Body of pancreas (tissue), 4 donors: ENCODE measurements at regions not wholly inside any gene's neighbourhood (a gene's known extent, or its start where the extent isn't known, plus 50 kb on each side); places are given as distances from the start of the nearest gene placed in this dataset.

ENCODE experiments used
- ATAC-seq: fragments of 150-250 bp; one replicate; pipeline ENCODE4 v1.9.1; 2016
- DNase-seq, 4 donors: peaks; one replicate each; pipeline ENCODE4 v3.0.0-alpha.2; 2019
- H3K27ac ChIP-seq, 4 donors: fragments of 200-600 bp; sonication (generic); 1 replicate in 3 of 4; 2 replicates in 1 of 4; pipeline versions ENCODE4 v1.5.1 to v1.6.1; 2016 to 2019; ENCODE audit warnings: mild to moderate bottlenecking in 1 of 4, mixed read lengths in 1 of 4, moderate library complexity in 1 of 4
- H3K27me3 ChIP-seq, 2 donors: fragments of 200-600 bp; sonication (generic); one replicate each; pipeline ENCODE4 v1.6.0; 2016; ENCODE audit warnings: mild to moderate bottlenecking in 1 of 2
- H3K36me3 ChIP-seq, 2 donors: fragments of 200-600 bp; sonication (generic); replicated peaks in 1 of 2; 2 replicates each; pipeline ENCODE4 v1.5.1; 2016; ENCODE audit warnings: low read depth in 2 of 2; ENCODE audit not compliant: insufficient read depth in 1 of 2
- H3K4me1 ChIP-seq: fragments of 200-600 bp; sonication (generic); one replicate; pipeline ENCODE4 v1.6.0; 2016
- H3K4me3 ChIP-seq, 2 donors: fragments of 200-600 bp; sonication (generic); 1 replicate in 1 of 2; 2 replicates in 1 of 2; pipeline ENCODE4 v1.5.1; 2016 to 2019
- H3K9me3 ChIP-seq, 3 donors: fragments of 200-600 bp; sonication (generic); 1 replicate in 2 of 3; 2 replicates in 1 of 3; pipeline ENCODE4 v1.5.1; 2016
- CTCF ChIP-seq, 7 experiments: fragments of 450-650 bp in 4 of 7; fragments of 200-600 bp in 3 of 7; sonication (generic) in 3 of 7; IDR thresholded peaks; one replicate each; pipeline ENCODE4 v1.5.1; 2016 to 2019; ENCODE audit warnings: antibody characterized with exemption in 7 of 7
- POLR2A ChIP-seq, 3 donors: fragments of 450-650 bp; IDR thresholded peaks; one replicate each; pipeline ENCODE4 v1.6.1; 2016; ENCODE audit warnings: antibody characterized with exemption in 3 of 3, mild to moderate bottlenecking in 2 of 3
- WGBS, 2 donors: methylation state at CpG; one replicate each; pipeline ENCODE4 v1.1.5; 2017; 5-methylcytosine and 5-hydroxymethylcytosine counted together
- intact Hi-C: fragments of 100-400 bp; cut with DNase I; formaldehyde crosslinking; loops from one replicate; pipeline ENCODE4 v1.15.1; 2023

- Histone ChIP-seq H3K36me3 (no peaks in the 10 kb centered on the region), H3K27me3 (no peaks in the 10 kb centered on the region), H3K4me1 (no peaks in the 10 kb centered on the region), H3K27ac (no peak overlapping the region), H3K4me3 (no peak overlapping the region), H3K9me3 (no peaks in the 10 kb centered on the region)
- TF ChIP-seq POLR2A (IDR thresholded peaks at IDR 0.05) (no peak), CTCF (IDR thresholded peaks at IDR 0.05) (no peak)
- DNase-seq (no peak), ATAC-seq (no peak)
- 71 to 77% methylated on average over 1 of the region's 1 CpG for WGBS, 2 donors
- intact Hi-C loops, result no loop called here
These were observed 913.2 kb downstream of the TRHDE start for GRCh38 chr12:73185403-73185802.

- no peak overlapping the region for H3K27ac ChIP-seq
- H3K36me3 ChIP-seq, result no peaks in the 10 kb centered on the region
- no peak for TF ChIP-seq CTCF (IDR thresholded peaks at IDR 0.05)
- no peak for TF ChIP-seq POLR2A (IDR thresholded peaks at IDR 0.05)
- H3K27me3 ChIP-seq, result no peaks in the 10 kb centered on the region
- DNase-seq (no peak), ATAC-seq (no peak)
- H3K4me1 ChIP-seq, result no peaks in the 10 kb centered on the region
- no peaks in the 10 kb centered on the region for H3K9me3 ChIP-seq
- no peak overlapping the region for H3K4me3 ChIP-seq
- intact Hi-C loops, result no loop called here
- WGBS, 2 donors, result 38 to 57% methylated on average over 2 of the region's 2 CpGs
These were observed 914.1 kb downstream of the TRHDE start for GRCh38 chr12:73186272-73186671.

GRCh38 chr12:73187765-73188164 lies 915.6 kb downstream of the TRHDE start:
- Histone ChIP-seq H3K9me3 (no peaks in the 10 kb centered on the region), H3K4me1 (no peaks in the 10 kb centered on the region), H3K36me3 (no peaks in the 10 kb centered on the region), H3K4me3 (no peak overlapping the region), H3K27me3 (no peaks in the 10 kb centered on the region), H3K27ac (no peak overlapping the region)
- TF ChIP-seq CTCF (IDR thresholded peaks at IDR 0.05) (no peak), POLR2A (IDR thresholded peaks at IDR 0.05) (no peak)
- 52 to 59% methylated on average over 1 of the region's 1 CpG for WGBS, 2 donors
- ATAC-seq (no peak), DNase-seq (no peak)
- intact Hi-C loops, result no loop called here

- intact Hi-C loops, result no loop called here
- ATAC-seq (no peak), DNase-seq (no peak)
- no peaks in the 10 kb centered on the region for H3K9me3 ChIP-seq
- H3K4me1 ChIP-seq, result no peaks in the 10 kb centered on the region
- TF ChIP-seq POLR2A (IDR thresholded peaks at IDR 0.05) (no peak), CTCF (IDR thresholded peaks at IDR 0.05) (no peak)
- H3K27me3 ChIP-seq, result no peaks in the 10 kb centered on the region
- no peaks in the 10 kb centered on the region for H3K36me3 ChIP-seq
- no peak overlapping the region for H3K27ac ChIP-seq
- H3K4me3 ChIP-seq, result no peak overlapping the region
- 57 to 65% methylated on average over 5 of the region's 5 CpGs for WGBS, 2 donors
These were observed 938.5 kb downstream of the TRHDE start for GRCh38 chr12:73210548-73211204.

GRCh38 chr12:73220951-73221350 lies 948.8 kb downstream of the TRHDE start:
- Histone ChIP-seq H3K27me3 (no peaks in the 10 kb centered on the region), H3K27ac (no peak overlapping the region), H3K36me3 (no peaks in the 10 kb centered on the region), H3K4me1 (no peaks in the 10 kb centered on the region), H3K9me3 (no peaks in the 10 kb centered on the region), H3K4me3 (no peak overlapping the region)
- no peak for DNase-seq
- WGBS, 2 donors, result 17 to 38% methylated on average over 2 of the region's 2 CpGs
- no peak for ATAC-seq
- TF ChIP-seq POLR2A (IDR thresholded peaks at IDR 0.05), result no peak
- TF ChIP-seq CTCF (IDR thresholded peaks at IDR 0.05), result no peak
- intact Hi-C loops, result no loop called here
